CD4-positive, alpha-beta T cell (primary cell): ENCODE measurements at regions not wholly inside any gene's neighbourhood (a gene's known extent, or its start where the extent isn't known, plus 50 kb on each side); places are given as distances from the start of the nearest gene placed in this dataset.

Source experiments
- ATAC-seq: fragments of 200-7000 bp; cut with Tn5 transposase; one replicate; pipeline ENCODE4 v1.10.0; 2022; ENCODE audit warnings: mild to moderate bottlenecking; ENCODE audit not compliant: poor library complexity
- CTCF ChIA-PET: fragments of 350-600 bp; sonication (Branson Sonifier 250); formaldehyde crosslinking; loops from one replicate; lab custom pipeline; 2021; ENCODE audit warnings: antibody characterized with exemption, inconsistent platforms; lab: Charles Lee
- POLR2A ChIA-PET: fragments of 350-600 bp; sonication (Branson Sonifier 250); formaldehyde crosslinking; loops from one replicate; lab custom pipeline; 2021; ENCODE audit warnings: antibody characterized with exemption, inconsistent platforms; lab: Charles Lee
- DNase-seq, 14 experiments: peaks; one replicate each; pipeline ENCODE4 v3.0.0-alpha.2; 2013 to 2020; ENCODE audit warnings: mixed read lengths in 2 of 14
- H3K27ac ChIP-seq, 2 donors: one replicate each; pipeline versions ENCODE4 v1.5.1 to v1.7.0; 2013; ENCODE audit warnings: low read length in 2 of 2, low read depth in 1 of 2, mild to moderate bottlenecking in 1 of 2
- H3K27me3 ChIP-seq, 2 experiments: 1 replicate in 1 of 2; 2 replicates in 1 of 2; pipeline versions ENCODE4 v1.6.1 to v1.7.0; 2013; ENCODE audit warnings: low read length in 2 of 2, control low read depth in 1 of 2, mild to moderate bottlenecking in 1 of 2, moderate library complexity in 1 of 2; ENCODE audit not compliant: insufficient read depth in 2 of 2, control insufficient read depth in 1 of 2
- H3K36me3 ChIP-seq: one replicate; pipeline ENCODE4 v1.6.1; 2013; ENCODE audit warnings: low read length, control low read depth; ENCODE audit not compliant: insufficient read depth
- H3K4me1 ChIP-seq: one replicate; pipeline ENCODE4 v1.6.1; 2013; ENCODE audit warnings: low read length, control low read depth; ENCODE audit not compliant: insufficient read depth
- H3K4me3 ChIP-seq: one replicate; pipeline ENCODE4 v1.5.1; 2013; ENCODE audit warnings: mild to moderate bottlenecking, low read length, moderate library complexity
- H3K9me3 ChIP-seq, 2 experiments: 1 replicate in 1 of 2; 2 replicates in 1 of 2; pipeline versions ENCODE4 v1.6.1 to v1.7.0; 2013; ENCODE audit warnings: low read length in 2 of 2, mild to moderate bottlenecking in 2 of 2, control low read depth in 1 of 2, moderate library complexity in 1 of 2; ENCODE audit not compliant: control insufficient read depth in 1 of 2, insufficient read depth in 1 of 2
- H3K27ac Mint-ChIP-seq: one replicate; pipeline ENCODE4 v1.8.0; 2020; ENCODE audit warnings: mixed read lengths
- H3K27me3 Mint-ChIP-seq: one replicate; pipeline ENCODE4 v1.8.0; 2021; ENCODE audit warnings: mixed read lengths
- H3K36me3 Mint-ChIP-seq: one replicate; pipeline ENCODE4 v1.8.0; 2021; ENCODE audit warnings: low read depth, mixed read lengths
- H3K4me1 Mint-ChIP-seq: one replicate; pipeline ENCODE4 v1.8.0; 2021; ENCODE audit warnings: low read depth, mixed read lengths
- H3K4me3 Mint-ChIP-seq: one replicate; pipeline ENCODE4 v1.8.0; 2020; ENCODE audit warnings: mild to moderate bottlenecking, mixed read lengths
- H3K9me3 Mint-ChIP-seq: one replicate; pipeline ENCODE4 v1.8.0; 2020; ENCODE audit warnings: mixed read lengths
- CTCF ChIP-seq: fragments of 200-600 bp; IDR thresholded peaks from one replicate; pipeline ENCODE4 v1.8.0; 2022; ENCODE audit warnings: antibody characterized with exemption, mild to moderate bottlenecking
- intact Hi-C, 2 experiments: fragments of 100-400 bp; cut with DNase I in 1 of 2; cut with micrococcal nuclease in 1 of 2; formaldehyde crosslinking; loops; one replicate each; pipeline versions ENCODE4 v1.15.1 to v1.9.0; 2023 to 2025; cut with DNase I, micrococcal nuclease

- ATAC-seq, result no peak
- Histone ChIP-seq H3K4me1 (no peaks in the 10 kb centered on the region), H3K4me3 (no peak overlapping the region), H3K27ac (no peak overlapping the region), H3K9me3 (peaks cover 0 to 12% of the 10 kb centered on the region in 2 experiments), H3K27me3 (no peaks in the 10 kb centered on the region), H3K36me3 (no peaks in the 10 kb centered on the region)
- H3K9me3 Mint-ChIP-seq, result no peaks in the 10 kb centered on the region
- no peak for DNase-seq
- no peak overlapping the region for H3K27ac Mint-ChIP-seq
- CTCF ChIA-PET, result no interaction called here
- no peaks in the 10 kb centered on the region for H3K4me1 Mint-ChIP-seq
- no peak for TF ChIP-seq CTCF
- no peaks in the 10 kb centered on the region for H3K27me3 Mint-ChIP-seq
- intact Hi-C loops, result no loop called here
- no peak overlapping the region for H3K4me3 Mint-ChIP-seq
- POLR2A ChIA-PET, result no interaction called here
- no peaks in the 10 kb centered on the region for H3K36me3 Mint-ChIP-seq
Measured at GRCh38 chr16:73355981-73356380, 308.1 kb upstream of the ZFHX3 start.

GRCh38 chr16:73354434-73354833, 306.5 kb upstream of the ZFHX3 start:
- Histone ChIP-seq H3K9me3 (peaks cover 0 to 12% of the 10 kb centered on the region in 2 experiments), H3K27me3 (no peaks in the 10 kb centered on the region), H3K4me1 (no peaks in the 10 kb centered on the region), H3K36me3 (no peaks in the 10 kb centered on the region), H3K4me3 (no peak overlapping the region), H3K27ac (no peak overlapping the region)
- no peaks in the 10 kb centered on the region for H3K4me1 Mint-ChIP-seq
- no peaks in the 10 kb centered on the region for H3K36me3 Mint-ChIP-seq
- ATAC-seq, result no peak
- no peaks in the 10 kb centered on the region for H3K27me3 Mint-ChIP-seq
- no peaks in the 10 kb centered on the region for H3K9me3 Mint-ChIP-seq
- no peak overlapping the region for H3K27ac Mint-ChIP-seq
- DNase-seq, result no peak
- intact Hi-C loops, result no loop called here
- POLR2A ChIA-PET, result no interaction called here
- CTCF ChIA-PET, result no interaction called here
- TF ChIP-seq CTCF, result no peak
- H3K4me3 Mint-ChIP-seq, result no peak overlapping the region

- Mint-ChIP-seq H3K27me3 (no peaks in the 10 kb centered on the region), H3K27ac (no peak overlapping the region), H3K4me1 (no peaks in the 10 kb centered on the region), H3K4me3 (no peak overlapping the region), H3K36me3 (no peaks in the 10 kb centered on the region), H3K9me3 (no peaks in the 10 kb centered on the region)
- intact Hi-C loops, result no loop called here
- Histone ChIP-seq H3K36me3 (no peaks in the 10 kb centered on the region), H3K4me1 (no peaks in the 10 kb centered on the region), H3K9me3 (peaks cover 0 to 5% of the 10 kb centered on the region in 2 experiments), H3K27me3 (no peaks in the 10 kb centered on the region), H3K4me3 (no peak overlapping the region), H3K27ac (no peak overlapping the region)
- POLR2A ChIA-PET, result no interaction called here
- no peak for ATAC-seq
- DNase-seq, result no peak
- CTCF ChIA-PET, result no interaction called here
- TF ChIP-seq CTCF, result no peak
Measured at GRCh38 chr16:73350707-73351452, 303.0 kb upstream of the ZFHX3 start.
